CD4-positive, alpha-beta T cell treated with Interleukin-6 for 4 hours (primary cell): ENCODE measurements at regions not wholly inside any gene's neighbourhood (a gene's known extent, or its start where the extent isn't known, plus 50 kb on each side); places are given as distances from the start of the nearest gene placed in this dataset.
"Not testable (repeated sequence)": the region's sequence is repeated elsewhere in the genome, so short reads cannot be mapped to it uniquely, and the experiment has no call there.

Source experiments
- DNase-seq: peaks from one replicate; pipeline ENCODE4 v3.0.0-alpha.2; 2020; ENCODE audit warnings: mixed read lengths

GRCh38 chr12:93980711-93981110, 167.7 kb upstream of the PLXNC1 start:
- no peak for DNase-seq

GRCh38 chr12:93981411-93981810, 167.0 kb upstream of the PLXNC1 start:
- DNase-seq, result no peak

GRCh38 chr12:93982771-93983315, 165.5 kb upstream of the PLXNC1 start:
- peak; percentile 2 for DNase-seq

GRCh38 chr12:93984005-93984404, 164.4 kb upstream of the PLXNC1 start:
- no peak for DNase-seq

- no peak for DNase-seq
Observed at GRCh38 chr12:93989949-93990348, 158.4 kb upstream of the PLXNC1 start.

- no peak for DNase-seq
Observed at GRCh38 chr12:93990832-93991803, 157.3 kb upstream of the PLXNC1 start.

GRCh38 chr12:93991829-93992461, 156.4 kb upstream of the PLXNC1 start:
- no peak for DNase-seq

- no peak for DNase-seq
Observed at GRCh38 chr12:93994721-93995120, 153.7 kb upstream of the PLXNC1 start.

GRCh38 chr12:93996321-93996720, 152.1 kb upstream of the PLXNC1 start:
- DNase-seq, result no peak

GRCh38 chr12:94001691-94002090, 146.7 kb upstream of the PLXNC1 start:
- DNase-seq, result no peak

GRCh38 chr12:94002925-94003324, 145.5 kb upstream of the PLXNC1 start:
- DNase-seq, result not testable (repeated sequence)

- DNase-seq, result peak; percentile 71
Observed at GRCh38 chr12:94007833-94008232, 140.5 kb upstream of the PLXNC1 start.

GRCh38 chr12:94010307-94010706, 138.1 kb upstream of the PLXNC1 start:
- DNase-seq, result no peak

GRCh38 chr12:94012071-94012470, 136.3 kb upstream of the PLXNC1 start:
- no peak for DNase-seq

- no peak for DNase-seq
Observed at GRCh38 chr12:94012590-94012989, 135.8 kb upstream of the PLXNC1 start.

GRCh38 chr12:94017247-94017646, 131.1 kb upstream of the PLXNC1 start:
- not testable (repeated sequence) for DNase-seq

GRCh38 chr12:94020335-94020734, 128.0 kb upstream of the PLXNC1 start:
- DNase-seq, result no peak

GRCh38 chr12:94023879-94024278, 124.5 kb upstream of the PLXNC1 start:
- no peak for DNase-seq

- DNase-seq, result no peak
Observed at GRCh38 chr12:94025068-94025467, 123.3 kb upstream of the PLXNC1 start.

- DNase-seq, result no peak
Observed at GRCh38 chr12:94025756-94026155, 122.6 kb upstream of the PLXNC1 start.

GRCh38 chr12:94026596-94026995, 121.8 kb upstream of the PLXNC1 start:
- DNase-seq, result no peak

GRCh38 chr12:94027561-94027960, 120.8 kb upstream of the PLXNC1 start:
- no peak for DNase-seq

- no peak for DNase-seq
Observed at GRCh38 chr12:94031763-94032162, 116.6 kb upstream of the PLXNC1 start.

- DNase-seq, result no peak
Observed at GRCh38 chr12:94032368-94032767, 116.0 kb upstream of the PLXNC1 start.
